Naive thymus-derived CD8-positive, alpha-beta T cell (primary cell): ENCODE measurements at regions not wholly inside any gene's neighbourhood (a gene's known extent, or its start where the extent isn't known, plus 50 kb on each side); places are given as distances from the start of the nearest gene placed in this dataset.

ENCODE experiments used
- ATAC-seq, 2 donors: fragments of 150-1000 bp; cut with Tn5 transposase in 1 of 2; sonication (Bioruptor Pico), chemical (Tn5 transposase) in 1 of 2; 1 replicate in 1 of 2; 2 replicates in 1 of 2; pipeline ENCODE4 v1.10.0; 2021; ENCODE audit warnings: mild to moderate bottlenecking in 2 of 2, moderate library complexity in 2 of 2
- POLR2A ChIA-PET: fragments of 350-600 bp; sonication (Branson Sonifier 250); formaldehyde crosslinking; loops from one replicate; lab custom pipeline; 2021; ENCODE audit warnings: antibody characterized with exemption; lab: Charles Lee
- DNase-seq, 10 donors: peaks; one replicate each; pipeline versions ENCODE4 v3.0.0 to v3.0.0-alpha.2; 2020 to 2022
- H3K27ac Mint-ChIP-seq, 10 donors: one replicate each; pipeline ENCODE4 v1.8.0; 2020 to 2022; ENCODE audit warnings: mild to moderate bottlenecking in 10 of 10, mixed read lengths in 10 of 10, moderate library complexity in 4 of 10, inconsistent platforms in 1 of 10
- H3K27me3 Mint-ChIP-seq, 5 donors: one replicate each; pipeline ENCODE4 v1.8.0; 2021 to 2022; ENCODE audit warnings: mixed read lengths in 5 of 5
- H3K36me3 Mint-ChIP-seq, 3 donors: one replicate each; pipeline ENCODE4 v1.8.0; 2020 to 2022; ENCODE audit warnings: mixed read lengths in 3 of 3, mild to moderate bottlenecking in 2 of 3, inconsistent platforms in 1 of 3
- H3K4me1 Mint-ChIP-seq, 4 donors: one replicate each; pipeline ENCODE4 v1.8.0; 2021 to 2022; ENCODE audit warnings: mixed read lengths in 4 of 4
- H3K4me3 Mint-ChIP-seq, 10 donors: one replicate each; pipeline ENCODE4 v1.8.0; 2020 to 2022; ENCODE audit warnings: mild to moderate bottlenecking in 10 of 10, mixed read lengths in 10 of 10, moderate library complexity in 6 of 10, inconsistent platforms in 1 of 10
- H3K9me3 Mint-ChIP-seq, 9 donors: one replicate each; pipeline ENCODE4 v1.8.0; 2020 to 2022; ENCODE audit warnings: mixed read lengths in 9 of 9, mild to moderate bottlenecking in 3 of 9, inconsistent platforms in 1 of 9, moderate library complexity in 1 of 9

DNA sequence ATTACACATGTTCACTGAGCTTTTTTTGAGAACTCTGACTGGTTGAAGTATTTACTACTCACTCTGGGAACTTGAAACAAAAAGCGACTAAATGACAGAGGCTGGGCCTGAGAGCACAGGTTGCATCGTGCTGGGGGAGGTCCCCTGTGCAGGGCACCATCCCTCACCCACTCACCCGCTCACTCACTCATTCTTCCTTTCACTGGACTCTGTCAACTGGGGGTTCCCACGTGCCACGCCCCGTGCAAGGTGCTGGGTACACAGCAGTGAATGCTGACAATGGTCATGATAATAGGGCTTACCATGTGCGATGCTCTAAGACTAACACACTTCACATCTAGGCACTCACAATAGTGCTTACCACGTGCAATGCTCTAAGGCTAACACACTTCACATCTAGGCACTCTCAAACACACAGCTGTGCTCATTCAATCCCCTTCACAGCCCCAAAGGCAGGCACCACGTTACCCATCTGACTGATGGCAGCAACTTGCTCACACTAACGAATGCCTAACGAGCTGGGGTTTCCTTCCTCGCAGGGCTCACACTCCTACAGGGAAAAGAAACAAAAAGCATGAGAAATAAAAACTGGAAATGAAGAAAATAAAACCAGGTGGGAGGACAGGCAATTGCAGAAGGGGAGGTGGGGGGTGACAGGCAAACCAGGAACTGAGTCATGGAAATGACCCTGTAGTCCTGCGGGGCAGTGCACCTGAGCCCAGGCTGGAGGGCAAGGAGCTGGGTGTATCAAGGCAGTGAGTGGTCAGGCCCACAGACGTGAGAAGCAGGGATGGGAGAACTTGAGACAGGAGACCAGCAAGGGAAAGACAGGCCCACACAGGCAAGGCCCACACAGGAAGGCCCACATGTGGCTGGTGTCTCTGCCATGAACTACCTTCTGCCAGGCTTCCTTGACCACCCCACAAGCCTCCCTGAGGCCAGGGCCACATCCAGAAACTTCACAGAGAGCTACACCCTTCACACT is 147.0 kb upstream of the FAM20C start:
- Mint-ChIP-seq H3K4me1 (no peaks in the 10 kb centered on the region), H3K4me3 (no peak overlapping the region), H3K27ac (no peak overlapping the region), H3K36me3 (no peaks in the 10 kb centered on the region), H3K9me3 (no peaks in the 10 kb centered on the region), H3K27me3 (peaks cover 11 to 45% (median 39%) of the 10 kb centered on the region in 5 donors)
- ATAC-seq (no peak), DNase-seq (no peak)
- POLR2A ChIA-PET: no interaction called here

DNA sequence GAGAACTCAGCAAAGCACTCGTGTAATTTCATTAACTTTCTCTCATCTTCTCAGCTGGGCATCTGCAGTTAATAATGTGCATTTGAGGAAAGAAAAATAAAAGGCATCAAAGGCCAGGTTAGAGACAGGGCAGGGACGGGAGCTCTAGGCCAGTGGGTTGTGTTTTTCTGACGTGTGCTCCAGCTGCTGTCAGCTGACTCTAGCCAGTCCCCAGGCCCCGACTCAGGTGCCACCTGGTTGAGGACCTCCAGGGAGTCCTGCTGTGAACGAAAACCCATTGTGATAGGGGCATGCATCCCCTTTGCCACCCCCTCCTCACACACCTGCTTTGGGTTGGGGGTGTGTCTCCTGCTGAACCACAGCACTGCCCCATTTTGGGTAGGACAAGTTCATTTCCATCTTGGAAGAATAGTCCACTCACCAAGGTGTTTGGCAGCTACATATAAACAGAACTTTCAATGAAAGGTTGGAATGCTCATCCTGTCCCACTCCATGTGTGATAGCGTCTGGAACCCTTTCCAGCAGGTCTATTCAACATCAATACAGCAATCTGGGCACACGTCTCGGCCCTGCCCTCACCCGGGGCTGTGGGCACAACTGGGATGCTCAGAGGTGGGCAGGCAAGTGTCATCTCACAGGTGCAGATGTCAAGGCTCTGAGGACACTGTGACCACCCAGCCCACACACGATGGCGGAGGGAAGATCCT is 146.1 kb upstream of the FAM20C start:
- no peaks in the 10 kb centered on the region for H3K9me3 Mint-ChIP-seq
- POLR2A ChIA-PET: no interaction called here
- H3K27ac Mint-ChIP-seq: no peak overlapping the region
- peaks cover 10 to 45% (median 40%) of the 10 kb centered on the region in 5 donors for H3K27me3 Mint-ChIP-seq
- H3K4me1 Mint-ChIP-seq: no peaks in the 10 kb centered on the region
- no peaks in the 10 kb centered on the region for H3K36me3 Mint-ChIP-seq
- H3K4me3 Mint-ChIP-seq: no peak overlapping the region
- ATAC-seq (no peak), DNase-seq (no peak)

DNA sequence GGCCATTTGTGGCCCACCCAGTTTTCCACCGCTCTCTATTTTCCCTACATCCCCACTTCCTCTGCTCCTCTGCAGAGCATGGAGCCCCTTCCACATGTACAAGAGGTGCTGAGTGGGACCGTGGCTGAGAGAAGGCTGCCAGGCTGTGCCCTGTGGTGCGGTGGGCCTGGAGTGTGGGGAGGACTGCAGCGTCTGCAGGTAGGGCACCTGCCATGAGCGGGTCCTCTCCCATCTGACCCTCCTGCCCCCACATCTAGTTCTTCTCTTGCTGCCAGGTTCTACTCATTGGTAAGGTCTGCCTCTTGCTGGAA is 145.6 kb upstream of the FAM20C start:
- ATAC-seq (no peak), DNase-seq (no peak)
- H3K4me1 Mint-ChIP-seq: no peaks in the 10 kb centered on the region
- H3K27me3 Mint-ChIP-seq: peaks cover 10 to 41% (median 34%) of the 10 kb centered on the region in 5 donors
- H3K27ac Mint-ChIP-seq: no peak overlapping the region
- no peaks in the 10 kb centered on the region for H3K9me3 Mint-ChIP-seq
- H3K4me3 Mint-ChIP-seq: no peak overlapping the region
- H3K36me3 Mint-ChIP-seq: no peaks in the 10 kb centered on the region
- POLR2A ChIA-PET: no interaction called here

- Mint-ChIP-seq H3K9me3 (no peaks in the 10 kb centered on the region), H3K27ac (peak overlapping the region in 1 of 10 donors; percentile 3), H3K4me1 (no peaks in the 10 kb centered on the region), H3K36me3 (no peaks in the 10 kb centered on the region), H3K27me3 (peaks cover 0 to 19% (median 6%) of the 10 kb centered on the region in 5 donors), H3K4me3 (no peak overlapping the region)
- POLR2A ChIA-PET: no interaction called here
- ATAC-seq (no peak), DNase-seq (no peak)
Observed at GRCh38 chr7:51456-52068, 140.8 kb upstream of the FAM20C start.

GRCh38 chr7:52100-52499 is 140.3 kb upstream of the FAM20C start:
- H3K9me3 Mint-ChIP-seq: no peaks in the 10 kb centered on the region
- no peaks in the 10 kb centered on the region for H3K36me3 Mint-ChIP-seq
- no peaks in the 10 kb centered on the region for H3K4me1 Mint-ChIP-seq
- DNase-seq: no peak
- POLR2A ChIA-PET: no interaction called here
- H3K4me3 Mint-ChIP-seq: no peak overlapping the region
- ATAC-seq: no peak
- peaks cover 0 to 15% (median 1%) of the 10 kb centered on the region in 5 donors for H3K27me3 Mint-ChIP-seq
- H3K27ac Mint-ChIP-seq: no peak overlapping the region

DNA sequence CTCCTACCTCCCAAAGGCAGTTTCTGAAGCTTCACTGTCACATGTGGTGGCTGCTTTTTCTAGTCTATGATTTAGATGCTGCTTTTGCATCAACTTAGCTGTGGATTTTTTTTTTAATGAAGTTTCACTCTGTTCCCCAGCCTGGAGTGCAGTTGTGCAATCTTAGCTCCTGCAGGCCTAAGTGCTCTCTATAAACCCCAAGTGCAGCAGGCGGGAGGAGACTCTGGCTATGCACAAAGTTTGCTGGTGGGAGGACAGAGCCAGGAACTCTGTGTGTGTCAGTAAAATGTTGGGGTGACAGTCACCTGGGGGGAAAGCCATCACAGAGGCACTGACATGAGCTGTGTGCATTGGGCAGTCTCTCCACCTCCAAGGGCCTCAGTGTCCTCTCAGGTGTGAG is 138.8 kb upstream of the FAM20C start:
- ATAC-seq (no peak), DNase-seq (no peak)
- no peaks in the 10 kb centered on the region for H3K4me1 Mint-ChIP-seq
- POLR2A ChIA-PET: no interaction called here
- no peaks in the 10 kb centered on the region for H3K36me3 Mint-ChIP-seq
- no peaks in the 10 kb centered on the region for H3K9me3 Mint-ChIP-seq
- H3K27ac Mint-ChIP-seq: no peak overlapping the region
- H3K27me3 Mint-ChIP-seq: peaks cover 0 to 14% (median 0%) of the 10 kb centered on the region in 5 donors
- no peak overlapping the region for H3K4me3 Mint-ChIP-seq

GRCh38 chr7:54615-55014 is 137.8 kb upstream of the FAM20C start:
- DNase-seq (no peak), ATAC-seq (no peak)
- Mint-ChIP-seq H3K4me1 (no peaks in the 10 kb centered on the region), H3K9me3 (no peaks in the 10 kb centered on the region), H3K27me3 (peaks cover 0 to 14% (median 0%) of the 10 kb centered on the region in 5 donors), H3K36me3 (no peaks in the 10 kb centered on the region), H3K4me3 (no peak overlapping the region), H3K27ac (no peak overlapping the region)
- POLR2A ChIA-PET: no interaction called here

DNA sequence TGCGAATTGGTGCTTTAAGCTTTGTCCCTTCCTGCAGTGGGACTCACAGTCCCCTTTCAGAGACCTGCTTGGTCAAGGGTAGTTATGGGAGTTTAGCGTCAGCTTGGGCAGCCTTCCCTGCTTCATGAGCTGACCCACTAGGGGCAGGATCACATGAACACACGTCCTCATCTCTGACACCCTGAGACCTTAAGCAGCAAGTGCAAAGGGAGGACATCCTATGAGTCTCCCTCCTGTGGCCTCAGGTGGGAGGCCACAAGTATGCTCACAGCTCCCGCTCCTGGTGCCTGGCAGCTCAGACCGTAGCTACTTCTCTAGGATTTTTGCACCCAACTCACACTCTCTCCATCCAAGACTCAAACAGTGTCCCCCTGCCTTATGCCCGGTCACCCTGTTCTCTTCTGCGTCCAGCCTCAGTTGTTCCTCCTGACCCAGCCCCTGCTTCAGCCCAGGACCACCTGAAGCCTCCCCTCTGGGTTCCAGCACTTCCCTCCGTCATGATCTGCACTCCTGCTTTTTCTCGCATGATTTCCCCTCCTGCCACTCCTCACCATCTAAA is 136.6 kb upstream of the FAM20C start:
- Mint-ChIP-seq H3K27me3 (peaks cover 0 to 14% (median 0%) of the 10 kb centered on the region in 5 donors), H3K4me3 (no peak overlapping the region), H3K4me1 (no peaks in the 10 kb centered on the region), H3K36me3 (no peaks in the 10 kb centered on the region), H3K9me3 (no peaks in the 10 kb centered on the region), H3K27ac (no peak overlapping the region)
- DNase-seq: no peak
- no peak for ATAC-seq
- POLR2A ChIA-PET: no interaction called here

- POLR2A ChIA-PET: no interaction called here
- H3K9me3 Mint-ChIP-seq: no peaks in the 10 kb centered on the region
Observed at GRCh38 chr7:56291-56913, 136.0 kb upstream of the FAM20C start.

GRCh38 chr7:57071-57470 is 135.3 kb upstream of the FAM20C start:
- DNase-seq (no peak), ATAC-seq (no peak)
- Mint-ChIP-seq H3K27ac (no peak overlapping the region), H3K9me3 (no peaks in the 10 kb centered on the region), H3K27me3 (peaks cover 0 to 10% (median 0%) of the 10 kb centered on the region in 5 donors), H3K4me1 (no peaks in the 10 kb centered on the region), H3K36me3 (no peaks in the 10 kb centered on the region), H3K4me3 (no peak overlapping the region)
- POLR2A ChIA-PET: no interaction called here

More at GRCh38 chr7:56291-56913, 136.0 kb upstream of the FAM20C start:
- no peaks in the 10 kb centered on the region for H3K36me3 Mint-ChIP-seq
- DNase-seq (no peak), ATAC-seq (no peak)
- no peak overlapping the region for H3K4me3 Mint-ChIP-seq
- no peak overlapping the region for H3K27ac Mint-ChIP-seq
- H3K4me1 Mint-ChIP-seq: no peaks in the 10 kb centered on the region
- H3K27me3 Mint-ChIP-seq: peaks cover 0 to 10% (median 0%) of the 10 kb centered on the region in 5 donors

GRCh38 chr7:57482-58255 is 134.7 kb upstream of the FAM20C start:
- Mint-ChIP-seq H3K27me3 (peaks cover 0 to 10% (median 0%) of the 10 kb centered on the region in 5 donors), H3K9me3 (no peaks in the 10 kb centered on the region), H3K4me3 (no peak overlapping the region), H3K27ac (peak overlapping the region in 1 of 10 donors; percentile 37), H3K36me3 (no peaks in the 10 kb centered on the region), H3K4me1 (no peaks in the 10 kb centered on the region)
- DNase-seq: no peak
- POLR2A ChIA-PET: no interaction called here
- ATAC-seq: no peak

DNA sequence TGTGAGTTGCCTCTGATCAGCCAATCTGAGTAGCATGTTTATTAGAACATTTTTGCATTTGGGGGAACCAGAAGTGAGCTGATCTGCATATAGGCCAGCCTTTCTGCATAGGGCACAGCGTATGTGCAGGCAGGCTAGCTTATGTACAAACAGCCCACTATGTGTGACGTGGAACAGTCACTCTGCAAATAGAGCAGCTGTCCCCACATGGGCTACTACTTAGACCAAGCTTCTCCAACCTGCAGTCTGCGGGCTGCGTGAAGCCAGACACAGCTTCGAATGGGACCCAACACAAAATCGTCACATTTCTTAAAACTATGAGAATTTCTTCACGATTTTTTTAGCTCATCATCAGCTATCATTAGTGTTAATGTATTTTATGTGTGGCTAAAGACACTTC is 134.1 kb upstream of the FAM20C start:
- Mint-ChIP-seq H3K36me3 (no peaks in the 10 kb centered on the region), H3K9me3 (no peaks in the 10 kb centered on the region), H3K4me1 (no peaks in the 10 kb centered on the region), H3K27ac (no peak overlapping the region), H3K4me3 (no peak overlapping the region), H3K27me3 (peaks cover 0 to 10% (median 0%) of the 10 kb centered on the region in 5 donors)
- POLR2A ChIA-PET: no interaction called here
- no peak for DNase-seq
- no peak for ATAC-seq
